DND-41 (cell line): ENCODE measurements at regions not wholly inside any gene's neighbourhood (a gene's known extent, or its start where the extent isn't known, plus 50 kb on each side); places are given as distances from the start of the nearest gene placed in this dataset.

Source experiments
- CTCF ChIP-seq: IDR thresholded peaks from 2 replicates; pipeline ENCODE4 v1.5.1; 2012; ENCODE audit warnings: borderline replicate concordance, low read length, moderate library complexity, mild to moderate bottlenecking; ENCODE audit not compliant: poor library complexity, severe bottlenecking; ENCODE audit errors: extremely low read depth
- EZH2 ChIP-seq: IDR thresholded peaks from 3 replicates; pipeline ENCODE4 v1.6.1; 2012; ENCODE audit warnings: borderline replicate concordance, low read depth, mild to moderate bottlenecking, moderate library complexity, low read length, inconsistent platforms; ENCODE audit not compliant: severe bottlenecking

- TF ChIP-seq CTCF (no peak), EZH2 (no peak)
Measured at GRCh38 chr20:57108218-57108617, 158.2 kb downstream of the BMP7 start.
